GM12878 (cell line): ENCODE measurements at regions not wholly inside any gene's neighbourhood (a gene's known extent, or its start where the extent isn't known, plus 50 kb on each side); places are given as distances from the start of the nearest gene placed in this dataset.

ENCODE experiments used
- ATAC-seq: fragments of 200-7000 bp; cut with Tn5 transposase; 3 replicates; pipeline ENCODE4 v1.9.1; 2020; ENCODE audit warnings: mild to moderate bottlenecking, moderate library complexity
- BruUV-seq: library from RNA; stranded (reverse); fragments of 400-500 nt; replicated peaks from 2 replicates; lab custom pipeline; 2021; lab: Mats Ljungman, UMichigan
- CTCF ChIA-PET: fragments of 300-600 bp; sonication (Branson Sonifier 250); formaldehyde crosslinking; extraction: SDS; loops from one replicate; lab custom pipeline; 2021; ENCODE audit warnings: inconsistent platforms; lab: Yijun Ruan, JAX
- POLR2A ChIA-PET: fragments of 350-600 bp; formaldehyde crosslinking; extraction: SDS; loops from one replicate; lab custom pipeline; 2021; ENCODE audit warnings: inconsistent platforms; lab: Charles Lee
- RAD21 ChIA-PET: fragments of 300-600 bp; sonication (Branson Sonifier 250); formaldehyde crosslinking; loops from one replicate; lab custom pipeline; 2023; ENCODE audit warnings: antibody characterized with exemption; ENCODE audit not compliant: unreplicated experiment; lab: Charles Lee
- SMC1A ChIA-PET: fragments of 300-600 bp; sonication (Branson Sonifier 250); formaldehyde crosslinking; loops from one replicate; lab custom pipeline; 2023; ENCODE audit not compliant: unreplicated experiment, uncharacterized antibody; lab: Charles Lee
- DNase-seq: peaks from one replicate; pipeline ENCODE4 v3.0.0-alpha.2; 2011; ENCODE audit warnings: low read depth, low spot score
- FAIRE-seq: peaks from 3 replicates; lab custom pipeline; 2011; peaks lifted over from hg19 to GRCh38; lab: Jason Lieb, UNC
- H2AFZ ChIP-seq: 2 replicates; pipeline ENCODE4 v1.6.0; 2011; ENCODE audit warnings: low read depth, low read length, control low read depth; ENCODE audit not compliant: control insufficient read depth
- H3K27ac ChIP-seq: 2 replicates; pipeline ENCODE4 v1.5.1; 2011; ENCODE audit warnings: control low read depth; ENCODE audit not compliant: control insufficient read depth, insufficient read depth
- H3K27me3 ChIP-seq, 2 experiments: replicated peaks in 1 of 2; 2 replicates each; pipeline versions ENCODE4 v1.6.0 to v1.6.1; 2011; ENCODE audit warnings: low read length in 1 of 2; ENCODE audit not compliant: control insufficient read depth in 2 of 2, insufficient read depth in 2 of 2
- H3K36me3 ChIP-seq, 2 experiments: 2 replicates each; pipeline ENCODE4 v1.5.1; 2011; ENCODE audit warnings: low read length in 1 of 2; ENCODE audit not compliant: control insufficient read depth in 2 of 2, insufficient read depth in 2 of 2
- H3K4me1 ChIP-seq: 2 replicates; pipeline ENCODE4 v1.6.1; 2011; ENCODE audit warnings: mild to moderate bottlenecking, low read length, moderate library complexity, mixed read lengths; ENCODE audit not compliant: control insufficient read depth, insufficient read depth
- H3K4me2 ChIP-seq: 2 replicates; pipeline ENCODE4 v1.6.0; 2011; ENCODE audit warnings: control low read depth; ENCODE audit not compliant: control insufficient read depth, insufficient read depth
- H3K4me3 ChIP-seq: fragments of 200-600 bp; sonication (generic); 2 replicates; pipeline ENCODE4 v1.5.1; 2016
- H3K79me2 ChIP-seq: 2 replicates; pipeline ENCODE4 v1.6.0; 2011; ENCODE audit warnings: low read length; ENCODE audit not compliant: control insufficient read depth, insufficient read depth
- H3K9ac ChIP-seq: 2 replicates; pipeline ENCODE4 v1.8.0; 2011; ENCODE audit warnings: low read length, control low read depth, mixed read lengths; ENCODE audit not compliant: control insufficient read depth, insufficient read depth
- H3K9me3 ChIP-seq: replicated peaks from 3 replicates; pipeline ENCODE4 v1.5.1; 2011; ENCODE audit warnings: mild to moderate bottlenecking, low read length; ENCODE audit not compliant: control insufficient read depth, insufficient read depth
- H4K20me1 ChIP-seq: 2 replicates; pipeline ENCODE4 v1.6.0; 2011; ENCODE audit not compliant: control insufficient read depth, insufficient read depth
- ESRRA ChIP-seq: IDR thresholded peaks from 2 replicates; pipeline ENCODE4 v1.6.1; 2012; ENCODE audit warnings: mild to moderate bottlenecking, low read length, improper control_type of control experiment
- MYC ChIP-seq: IDR thresholded peaks from 2 replicates; pipeline ENCODE4 v1.6.1; 2011; ENCODE audit warnings: mild to moderate bottlenecking, low read length, moderate library complexity, inconsistent platforms; ENCODE audit not compliant: insufficient read depth, insufficient replicate concordance, insufficient read length, severe bottlenecking
- NFYA ChIP-seq: IDR thresholded peaks from 2 replicates; pipeline ENCODE4 v1.6.1; 2011; ENCODE audit warnings: low read depth, mild to moderate bottlenecking, low read length, improper control_type of control experiment, borderline replicate concordance
- NR2C2 ChIP-seq: IDR thresholded peaks from 2 replicates; pipeline ENCODE4 v1.6.1; 2011; ENCODE audit warnings: borderline replicate concordance, low read depth; ENCODE audit not compliant: control insufficient read depth, insufficient read length
- NRF1 ChIP-seq: conservative IDR thresholded peaks from 2 replicates; pipeline ENCODE4 v1.6.1; 2011; ENCODE audit warnings: mild to moderate bottlenecking, low read depth, low read length, improper control_type of control experiment
- RUNX3 ChIP-seq: IDR thresholded peaks from 2 replicates; pipeline ENCODE4 v1.6.1; 2012; ENCODE audit warnings: low read length, inconsistent platforms
- STAT3 ChIP-seq: IDR thresholded peaks from 2 replicates; pipeline ENCODE4 v1.6.1; 2011; ENCODE audit warnings: low read depth, low read length, improper control_type of control experiment
- WGBS: methylation state at CpG from one replicate; pipeline ENCODE4 v1.1.6; 2016; ENCODE audit warnings: low lambda C conversion rate; ENCODE audit not compliant: insufficient replicate concordance, insufficient coverage; ENCODE audit errors: missing lambda C conversion rate; 5-methylcytosine and 5-hydroxymethylcytosine counted together
- in situ Hi-C: fragments of 300-500 bp; cut with MboI; formaldehyde crosslinking; loops from 9 replicates; pipeline ENCODE4 v1.14.3; 2018; ENCODE audit warnings: mixed read lengths
- intact Hi-C: fragments of 100-400 bp; cut with micrococcal nuclease; formaldehyde crosslinking; loops from one replicate; pipeline ENCODE4 v1.14.2; 2022; ENCODE audit not compliant: unreplicated experiment
- TF ChIP-seq, protein P1 (sequence below): fragments of 450-650 bp; IDR thresholded peaks from 2 replicates; pipeline ENCODE4 v1.6.1; 2017; ENCODE audit warnings: antibody characterized with exemption, mild to moderate bottlenecking, moderate library complexity

DNA sequence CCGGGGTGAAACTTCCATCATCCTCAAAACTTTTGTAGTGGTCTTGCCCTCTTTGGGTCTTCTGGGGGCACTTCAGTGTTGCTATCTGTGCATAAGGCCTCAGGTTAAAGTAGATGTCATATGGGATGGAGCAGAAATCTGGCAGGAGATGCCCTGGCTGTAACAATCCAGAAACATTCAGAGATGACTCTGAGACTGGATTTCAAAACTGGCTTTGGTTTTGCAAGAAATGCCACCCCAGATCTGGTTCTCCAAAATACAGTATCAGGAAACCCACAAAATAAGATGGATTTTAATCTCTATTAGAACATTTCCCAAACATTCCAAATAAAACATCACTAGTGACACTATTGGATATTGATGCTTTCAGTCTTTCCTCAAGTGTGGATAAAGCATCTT lies 191.5 kb downstream of the REEP3 start:
- ATAC-seq (no peak), DNase-seq (no peak), FAIRE-seq (no peak)
- Histone ChIP-seq H3K36me3 (no peaks in the 10 kb centered on the region), H2AFZ (no peak overlapping the region), H3K9me3 (no peaks in the 10 kb centered on the region), H3K27me3 (no peaks in the 10 kb centered on the region), H4K20me1 (no peaks in the 10 kb centered on the region), H3K4me2 (no peak overlapping the region), H3K27ac (no peak overlapping the region), H3K4me3 (no peak overlapping the region), H3K4me1 (peaks cover 14% of the 10 kb centered on the region), H3K79me2 (no peaks in the 10 kb centered on the region), H3K9ac (no peak overlapping the region)
- POLR2A ChIA-PET, result no interaction called here
- SMC1A ChIA-PET, result interaction anchor here (0.7 to 3.6 kb wide), 3 partner anchors 12 to 545 kb away, joined by 3 to 16 read pairs (median 7); no protein-coding TSS in a partner anchor
- intact Hi-C loops (no loop called here), in situ Hi-C loops (loop anchor here (25.0 kb wide), 1 partner anchor 1125 kb away; no protein-coding TSS in a partner anchor)
- CTCF ChIA-PET, result interaction anchor here (1.0 to 1.5 kb wide), 3 partner anchors 495 to 546 kb away, joined by 3 to 6 read pairs (median 5); no protein-coding TSS in a partner anchor
- no TSS peak for BruUV-seq
- TF ChIP-seq NR2C2, result no peak
- TF ChIP-seq NRF1, result no peak
- no peak for TF ChIP-seq NFYA
- TF ChIP-seq RUNX3, result no peak
- TF ChIP-seq STAT3, result no peak
- WGBS, result 100% methylated on average over 1 of the region's 1 CpG
- RAD21 ChIA-PET, result interaction anchor here (1.0 to 1.4 kb wide), 3 partner anchors 82 to 546 kb away, joined by 3 to 6 read pairs (median 5); no protein-coding TSS in a partner anchor

DNA sequence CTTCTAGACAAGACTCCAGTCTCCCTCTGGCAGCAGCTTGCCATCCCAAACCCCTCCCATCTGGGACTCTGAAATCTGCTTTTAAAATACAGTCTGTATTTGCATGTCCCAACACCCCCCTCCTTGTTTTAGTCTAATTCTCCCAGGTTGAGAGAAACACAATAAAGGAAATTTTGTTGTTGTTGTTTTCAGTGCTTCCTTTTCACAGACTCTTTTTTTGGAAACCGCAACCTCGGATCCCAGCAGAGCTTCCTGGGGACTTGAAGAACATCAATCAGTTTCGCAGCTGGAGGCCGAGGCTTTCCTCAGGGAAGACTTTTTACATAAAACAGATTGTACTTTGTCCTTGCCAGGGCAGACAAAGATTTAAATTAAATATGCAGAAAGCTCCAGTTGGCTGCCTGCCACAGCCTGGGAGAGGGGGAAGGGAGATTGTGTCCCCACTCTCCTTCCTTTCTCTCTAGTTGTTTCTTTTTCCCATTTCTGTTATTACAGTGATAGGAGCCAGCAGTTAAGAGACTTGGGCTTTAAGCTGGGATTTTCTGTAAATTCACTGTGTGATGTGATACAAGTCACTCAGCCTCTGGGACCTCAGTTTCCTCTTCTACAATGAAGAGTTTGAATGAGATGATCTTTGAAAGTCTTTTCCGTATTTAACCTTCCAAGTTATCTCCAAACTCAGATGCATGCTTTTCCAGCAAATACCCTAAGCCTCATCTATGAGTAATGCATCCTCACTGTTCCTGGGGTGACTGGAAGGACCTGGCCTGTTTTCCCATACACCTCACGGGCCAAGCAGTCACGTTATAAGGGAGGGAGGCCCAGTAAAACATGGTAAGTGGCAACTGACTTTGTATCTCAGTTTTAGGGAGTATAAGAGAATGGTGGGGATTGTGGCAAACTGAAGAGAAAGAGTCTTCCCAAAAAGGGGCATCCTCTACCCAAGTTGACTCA lies 192.3 kb downstream of the REEP3 start:
- H3K4me1 ChIP-seq, result peaks cover 14% of the 10 kb centered on the region
- ChIA-PET SMC1A (interaction anchor here (0.7 to 3.6 kb wide), 4 partner anchors 55 to 546 kb away, joined by 3 to 16 read pairs (median 5); no protein-coding TSS in a partner anchor), POLR2A (no interaction called here), RAD21 (interaction anchor here (1.0 to 1.4 kb wide), 2 partner anchors 446 to 546 kb away, joined by 3 to 5 read pairs; no protein-coding TSS in a partner anchor), CTCF (interaction anchor here (1.0 to 9.6 kb wide), 3 partner anchors 83 to 547 kb away, joined by 3 to 149 read pairs (median 6); no protein-coding TSS in a partner anchor)
- H3K4me3 ChIP-seq, result no peak overlapping the region
- H4K20me1 ChIP-seq, result no peaks in the 10 kb centered on the region
- no peaks in the 10 kb centered on the region for H3K36me3 ChIP-seq
- no TSS peak for BruUV-seq
- in situ Hi-C loops, result loop anchor here (25.0 kb wide), 1 partner anchor 1126 kb away; no protein-coding TSS in a partner anchor
- H3K9me3 ChIP-seq, result no peaks in the 10 kb centered on the region
- no peaks in the 10 kb centered on the region for H3K79me2 ChIP-seq
- no peak for DNase-seq
- no peak overlapping the region for H3K27ac ChIP-seq
- H3K4me2 ChIP-seq, result no peak overlapping the region
- H3K27me3 ChIP-seq, result no peaks in the 10 kb centered on the region
- intact Hi-C loops, result no loop called here
- ATAC-seq, result no peak
- H3K9ac ChIP-seq, result no peak overlapping the region
- 76% methylated on average over 7 of the region's 7 CpGs for WGBS
- FAIRE-seq, result no peak
- no peak overlapping the region for H2AFZ ChIP-seq
- TF ChIP-seq ESRRA, result no peak
- TF ChIP-seq, protein P1, sequence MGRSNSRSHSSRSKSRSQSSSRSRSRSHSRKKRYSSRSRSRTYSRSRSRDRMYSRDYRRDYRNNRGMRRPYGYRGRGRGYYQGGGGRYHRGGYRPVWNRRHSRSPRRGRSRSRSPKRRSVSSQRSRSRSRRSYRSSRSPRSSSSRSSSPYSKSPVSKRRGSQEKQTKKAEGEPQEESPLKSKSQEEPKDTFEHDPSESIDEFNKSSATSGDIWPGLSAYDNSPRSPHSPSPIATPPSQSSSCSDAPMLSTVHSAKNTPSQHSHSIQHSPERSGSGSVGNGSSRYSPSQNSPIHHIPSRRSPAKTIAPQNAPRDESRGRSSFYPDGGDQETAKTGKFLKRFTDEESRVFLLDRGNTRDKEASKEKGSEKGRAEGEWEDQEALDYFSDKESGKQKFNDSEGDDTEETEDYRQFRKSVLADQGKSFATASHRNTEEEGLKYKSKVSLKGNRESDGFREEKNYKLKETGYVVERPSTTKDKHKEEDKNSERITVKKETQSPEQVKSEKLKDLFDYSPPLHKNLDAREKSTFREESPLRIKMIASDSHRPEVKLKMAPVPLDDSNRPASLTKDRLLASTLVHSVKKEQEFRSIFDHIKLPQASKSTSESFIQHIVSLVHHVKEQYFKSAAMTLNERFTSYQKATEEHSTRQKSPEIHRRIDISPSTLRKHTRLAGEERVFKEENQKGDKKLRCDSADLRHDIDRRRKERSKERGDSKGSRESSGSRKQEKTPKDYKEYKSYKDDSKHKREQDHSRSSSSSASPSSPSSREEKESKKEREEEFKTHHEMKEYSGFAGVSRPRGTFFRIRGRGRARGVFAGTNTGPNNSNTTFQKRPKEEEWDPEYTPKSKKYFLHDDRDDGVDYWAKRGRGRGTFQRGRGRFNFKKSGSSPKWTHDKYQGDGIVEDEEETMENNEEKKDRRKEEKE, result no peak
- TF ChIP-seq MYC, result no peak
